Nephron (organoid): ENCODE measurements at regions not wholly inside any gene's neighbourhood (a gene's known extent, or its start where the extent isn't known, plus 50 kb on each side); places are given as distances from the start of the nearest gene placed in this dataset.

Experiments
- H3K27ac Mint-ChIP-seq, 3 experiments: 2 replicates each; pipeline ENCODE4 v1.8.0; 2020; ENCODE audit warnings: mixed read lengths in 3 of 3, mild to moderate bottlenecking in 2 of 3, moderate library complexity in 1 of 3
- H3K27me3 Mint-ChIP-seq: 2 replicates; pipeline ENCODE4 v1.8.0; 2021; ENCODE audit warnings: low read depth, mild to moderate bottlenecking, moderate library complexity, mixed read lengths
- H3K36me3 Mint-ChIP-seq: 2 replicates; pipeline ENCODE4 v1.8.0; 2020; ENCODE audit warnings: low read depth, mixed read lengths
- H3K4me1 Mint-ChIP-seq: 2 replicates; pipeline ENCODE4 v1.8.0; 2020; ENCODE audit warnings: mixed read lengths
- H3K4me3 Mint-ChIP-seq, 3 experiments: 2 replicates each; pipeline ENCODE4 v1.8.0; 2020; ENCODE audit warnings: mild to moderate bottlenecking in 3 of 3, mixed read lengths in 3 of 3, moderate library complexity in 2 of 3
- H3K9me3 Mint-ChIP-seq: 2 replicates; pipeline ENCODE4 v1.8.0; 2020; ENCODE audit warnings: mixed read lengths
- CTCF ChIP-seq, 3 experiments: fragments of 200-600 bp; sonication (generic); IDR thresholded peaks; one replicate each; pipeline ENCODE4 v1.5.0; 2021; ENCODE audit warnings: antibody characterized with exemption in 3 of 3; ENCODE audit not compliant: unreplicated experiment in 3 of 3

GRCh38 chr20:48480216-48480772, 347.5 kb downstream of the PREX1 start:
- no peak overlapping the region for H3K27ac Mint-ChIP-seq
- peaks cover 5% of the 10 kb centered on the region for H3K36me3 Mint-ChIP-seq
- no peaks in the 10 kb centered on the region for H3K9me3 Mint-ChIP-seq
- H3K27me3 Mint-ChIP-seq: peaks cover 39% of the 10 kb centered on the region
- no peak overlapping the region for H3K4me3 Mint-ChIP-seq
- no peak for TF ChIP-seq CTCF (IDR thresholded peaks at IDR 0.05; ENCODE audit: unreplicated experiment in 3 of 3)
- peaks cover 10% of the 10 kb centered on the region for H3K4me1 Mint-ChIP-seq

DNA sequence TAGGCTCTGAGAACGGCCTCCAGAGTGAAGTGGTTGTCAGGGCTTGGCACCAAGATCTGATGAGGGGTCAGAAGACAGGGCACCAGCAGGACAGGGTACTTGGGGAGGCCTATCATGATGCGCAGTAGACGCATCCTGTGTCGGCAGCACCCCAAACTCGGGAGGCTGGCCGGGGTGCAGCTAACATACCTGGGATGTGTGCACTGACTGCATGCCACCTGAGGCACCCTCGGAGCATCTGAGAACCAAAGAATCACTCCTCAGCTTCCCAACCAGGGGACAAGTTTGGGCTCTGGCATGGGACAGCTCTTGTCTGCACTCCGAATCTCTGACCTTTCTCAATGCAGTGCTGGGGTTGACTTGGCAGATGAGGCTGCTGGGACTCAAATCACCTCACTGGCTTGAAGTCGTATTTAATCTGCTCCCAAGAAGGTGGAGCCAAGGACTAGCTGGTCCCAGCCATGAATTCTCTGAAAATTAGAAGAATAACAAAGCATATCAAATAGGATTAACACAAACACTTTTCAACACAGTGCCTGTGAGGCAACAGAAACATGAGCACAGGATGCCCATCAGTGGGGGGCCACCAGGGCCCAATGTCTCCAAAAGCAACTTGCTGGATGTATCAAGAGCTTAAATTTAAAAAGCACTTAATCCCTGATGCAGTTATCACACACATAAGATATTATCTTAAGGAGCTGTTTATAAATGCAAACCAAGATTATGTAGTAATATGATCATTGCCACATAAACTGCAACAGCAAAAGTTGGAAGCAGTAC, 348.8 kb downstream of the PREX1 start:
- no peak overlapping the region for H3K27ac Mint-ChIP-seq
- H3K9me3 Mint-ChIP-seq: no peaks in the 10 kb centered on the region
- no peak for TF ChIP-seq CTCF (IDR thresholded peaks at IDR 0.05; ENCODE audit: unreplicated experiment in 3 of 3)
- H3K27me3 Mint-ChIP-seq: peaks cover 39% of the 10 kb centered on the region
- no peak overlapping the region for H3K4me3 Mint-ChIP-seq
- H3K4me1 Mint-ChIP-seq: peaks cover 5% of the 10 kb centered on the region
- H3K36me3 Mint-ChIP-seq: peaks cover 5% of the 10 kb centered on the region

DNA sequence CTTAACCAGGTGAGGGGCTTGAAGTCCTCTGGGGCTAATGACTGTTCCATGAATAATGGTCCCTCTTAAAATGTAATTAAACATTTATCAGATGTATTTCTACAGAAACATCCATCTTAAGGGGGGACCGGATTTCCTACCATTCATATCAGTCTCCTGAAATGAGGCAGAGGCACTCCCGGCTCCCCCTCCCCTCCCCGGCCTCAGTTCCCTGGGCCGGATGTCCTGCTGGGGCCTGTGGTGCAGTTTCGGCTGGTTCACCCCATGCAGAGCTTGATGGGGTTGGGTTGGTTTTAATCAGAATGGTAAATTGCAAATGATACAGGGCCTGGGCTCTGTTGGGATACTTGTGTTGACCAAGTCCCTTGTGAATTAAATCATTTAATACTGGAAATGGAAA, 349.4 kb downstream of the PREX1 start:
- TF ChIP-seq CTCF (IDR thresholded peaks at IDR 0.05; ENCODE audit: unreplicated experiment in 3 of 3): no peak
- Mint-ChIP-seq H3K36me3 (peaks cover 5% of the 10 kb centered on the region), H3K4me1 (peaks cover 5% of the 10 kb centered on the region), H3K27ac (no peak overlapping the region), H3K27me3 (peaks cover 35% of the 10 kb centered on the region), H3K9me3 (no peaks in the 10 kb centered on the region), H3K4me3 (no peak overlapping the region)

- H3K27me3 Mint-ChIP-seq: peaks cover 29% of the 10 kb centered on the region
Measured at GRCh38 chr20:48476854-48477253, 350.9 kb downstream of the PREX1 start.

DNA sequence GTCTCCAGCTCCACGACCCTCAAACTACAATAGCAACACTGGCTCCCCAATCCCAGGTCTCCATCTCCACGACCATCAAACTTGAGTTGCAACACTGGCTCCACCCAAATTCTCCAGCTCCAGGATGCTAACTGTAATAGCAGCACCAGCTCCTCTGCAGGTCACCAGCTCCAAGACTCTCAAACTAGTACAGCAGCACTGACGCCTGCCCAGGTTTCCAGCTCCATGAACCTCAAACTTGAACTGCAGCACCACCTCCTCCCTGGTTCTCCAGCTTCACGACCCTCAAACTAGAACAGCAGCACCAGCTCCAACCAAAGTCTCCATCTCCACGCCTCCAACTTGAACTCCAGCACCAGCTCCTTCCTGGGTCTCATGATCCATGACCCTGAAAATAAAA, 353.8 kb downstream of the PREX1 start:
- Mint-ChIP-seq H3K27ac (no peak overlapping the region), H3K27me3 (peaks cover 15% of the 10 kb centered on the region), H3K36me3 (peaks cover 5% of the 10 kb centered on the region), H3K9me3 (no peaks in the 10 kb centered on the region), H3K4me3 (no peak overlapping the region), H3K4me1 (peaks cover 7% of the 10 kb centered on the region)
- no peak for TF ChIP-seq CTCF (IDR thresholded peaks at IDR 0.05; ENCODE audit: unreplicated experiment in 3 of 3)

More at GRCh38 chr20:48476854-48477253, 350.9 kb downstream of the PREX1 start:
- H3K9me3 Mint-ChIP-seq: no peaks in the 10 kb centered on the region
- H3K4me3 Mint-ChIP-seq: no peak overlapping the region
- peaks cover 5% of the 10 kb centered on the region for H3K36me3 Mint-ChIP-seq
- H3K4me1 Mint-ChIP-seq: no peaks in the 10 kb centered on the region
- H3K27ac Mint-ChIP-seq: no peak overlapping the region
- no peak for TF ChIP-seq CTCF (IDR thresholded peaks at IDR 0.05; ENCODE audit: unreplicated experiment in 3 of 3)
